ENCODE measurements at regions not wholly inside any gene's neighbourhood (a gene's known extent, or its start where the extent isn't known, plus 50 kb on each side); places are given as distances from the start of the nearest gene placed in this dataset.

- Histone ChIP-seq H3K27me3 (no peaks in the 10 kb centered on the region), H3K9me3 (no peaks in the 10 kb centered on the region), H3K27ac (no peak overlapping the region), H3K36me3 (no peaks in the 10 kb centered on the region), H3K4me1 (no peaks in the 10 kb centered on the region), H3K4me3 (no peak overlapping the region)
- ATAC-seq (no peak), DNase-seq (no peak)
- 85 to 86% methylated on average over 2 of the region's 2 CpGs for WGBS, 2 donors
- TF ChIP-seq CTCF (IDR thresholded peaks at IDR 0.05) = no peak
- intact Hi-C loops (cut with DNase I) = no loop called here
Observed at GRCh38 chr4:180951312-180951711, 1291.9 kb upstream of the TENM3 start.

- ATAC-seq (no peak), DNase-seq (no peak)
- TF ChIP-seq CTCF (IDR thresholded peaks at IDR 0.05) = no peak
- Histone ChIP-seq H3K4me3 (no peak overlapping the region), H3K9me3 (no peaks in the 10 kb centered on the region), H3K27ac (no peak overlapping the region), H3K27me3 (no peaks in the 10 kb centered on the region), H3K36me3 (no peaks in the 10 kb centered on the region), H3K4me1 (no peaks in the 10 kb centered on the region)
- WGBS, 2 donors = 81 to 87% methylated on average over 4 of the region's 4 CpGs
- intact Hi-C loops (cut with DNase I) = no loop called here
Observed at GRCh38 chr4:180953572-180953971, 1289.6 kb upstream of the TENM3 start.

GRCh38 chr4:180960743-180961401, 1282.3 kb upstream of the TENM3 start:
- Histone ChIP-seq H3K4me3 (no peak overlapping the region), H3K36me3 (no peaks in the 10 kb centered on the region), H3K4me1 (no peaks in the 10 kb centered on the region), H3K27me3 (no peaks in the 10 kb centered on the region), H3K27ac (no peak overlapping the region), H3K9me3 (no peaks in the 10 kb centered on the region)
- WGBS, 2 donors = 58 to 61% methylated on average over 4 of the region's 4 CpGs
- no peak for ATAC-seq
- peak in 2 of 9 donors; percentile 8 to 19 for TF ChIP-seq CTCF (IDR thresholded peaks at IDR 0.05)
- intact Hi-C loops (cut with DNase I) = no loop called here
- DNase-seq = no peak

GRCh38 chr4:180962268-180962667, 1280.9 kb upstream of the TENM3 start:
- no peak for TF ChIP-seq CTCF (IDR thresholded peaks at IDR 0.05)
- WGBS, 2 donors = 55% methylated on average over 3 of the region's 3 CpGs
- no peaks in the 10 kb centered on the region for H3K4me1 ChIP-seq
- DNase-seq = no peak
- no peaks in the 10 kb centered on the region for H3K9me3 ChIP-seq
- intact Hi-C loops (cut with DNase I) = no loop called here
- no peak overlapping the region for H3K27ac ChIP-seq
- H3K27me3 ChIP-seq = no peaks in the 10 kb centered on the region
- no peak overlapping the region for H3K4me3 ChIP-seq
- no peaks in the 10 kb centered on the region for H3K36me3 ChIP-seq
- ATAC-seq = no peak
